Stimulated activated naive B cell treated with anti-CD40 and anti-IgM and Interleukin-4, amounts not matched to agents 10 μg/mL and 1 μg/mL and 100 μg/mL, for 72 hours (primary cell): ENCODE measurements at regions not wholly inside any gene's neighbourhood (a gene's known extent, or its start where the extent isn't known, plus 50 kb on each side); places are given as distances from the start of the nearest gene placed in this dataset.

Experiments used
- ATAC-seq, 2 donors: fragments of 150-1000 bp; cut with Tn5 transposase; replicated peaks; 2 replicates each; pipeline ENCODE4 v1.10.0; 2021; ENCODE audit warnings: moderate library complexity in 1 of 2
- DNase-seq: peaks from one replicate; pipeline ENCODE4 v3.0.0; 2021
- H3K27ac Mint-ChIP-seq: one replicate; pipeline ENCODE4 v1.8.0; 2022; ENCODE audit warnings: mild to moderate bottlenecking, mixed read lengths
- H3K27me3 Mint-ChIP-seq, 2 donors: one replicate each; pipeline ENCODE4 v1.8.0; 2022; ENCODE audit warnings: mixed read lengths in 2 of 2
- H3K36me3 Mint-ChIP-seq, 2 donors: one replicate each; pipeline ENCODE4 v1.8.0; 2022; ENCODE audit warnings: mixed read lengths in 2 of 2, mild to moderate bottlenecking in 1 of 2
- H3K4me1 Mint-ChIP-seq, 2 donors: one replicate each; pipeline ENCODE4 v1.8.0; 2022; ENCODE audit warnings: mixed read lengths in 2 of 2, mild to moderate bottlenecking in 1 of 2
- H3K4me3 Mint-ChIP-seq, 2 donors: one replicate each; pipeline ENCODE4 v1.8.0; 2022; ENCODE audit warnings: mild to moderate bottlenecking in 2 of 2, mixed read lengths in 2 of 2, moderate library complexity in 1 of 2
- H3K9me3 Mint-ChIP-seq, 2 donors: one replicate each; pipeline ENCODE4 v1.8.0; 2022; ENCODE audit warnings: mixed read lengths in 2 of 2, mild to moderate bottlenecking in 1 of 2

DNA sequence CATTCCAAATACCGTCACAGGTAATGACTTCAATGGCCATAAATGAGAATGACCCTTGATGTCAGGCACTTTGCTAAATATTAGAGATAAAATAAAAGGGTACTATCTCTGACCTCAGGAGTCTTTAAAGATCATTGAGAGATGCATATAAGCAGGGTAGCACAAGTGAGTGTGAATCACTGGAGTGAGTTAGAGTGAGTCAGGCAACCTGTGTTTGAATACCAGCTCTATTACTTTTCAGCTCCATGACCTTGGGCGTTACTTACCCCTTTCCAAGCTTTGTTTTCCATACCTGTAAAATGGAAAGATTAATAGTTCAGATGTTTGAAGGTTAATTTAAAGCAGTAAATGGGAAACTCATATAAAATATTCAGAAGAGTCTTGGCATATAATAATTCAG, 1058.0 kb upstream of the ADGRL4 start:
- Mint-ChIP-seq H3K27ac (no peak overlapping the region), H3K27me3 (no peaks in the 10 kb centered on the region), H3K4me3 (no peak overlapping the region), H3K4me1 (no peaks in the 10 kb centered on the region), H3K36me3 (no peaks in the 10 kb centered on the region), H3K9me3 (peaks cover 0 to 6% of the 10 kb centered on the region in 2 donors)
- DNase-seq (no peak), ATAC-seq (no peak)

DNA sequence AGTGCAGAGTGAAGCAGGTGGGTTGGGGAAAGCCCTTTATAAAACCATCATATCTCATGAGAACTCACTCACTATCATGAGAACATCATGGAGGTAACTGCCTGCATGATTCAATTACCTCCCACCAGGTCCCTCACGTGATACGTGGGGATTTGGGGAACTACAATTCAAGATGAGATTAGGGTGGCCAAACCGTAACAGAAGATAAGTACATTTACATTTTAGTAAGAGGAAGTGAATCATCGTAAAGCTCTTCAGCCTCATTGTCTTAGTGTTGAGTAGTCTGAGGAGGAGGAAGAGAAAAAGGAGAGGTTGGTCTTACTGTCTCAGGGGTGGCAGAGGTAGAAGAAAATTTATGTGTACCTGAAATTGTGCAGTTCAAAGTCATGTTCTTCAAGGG, 1053.4 kb upstream of the ADGRL4 start:
- no peak overlapping the region for H3K27ac Mint-ChIP-seq
- peaks cover 0 to 5% of the 10 kb centered on the region in 2 donors for H3K9me3 Mint-ChIP-seq
- H3K4me3 Mint-ChIP-seq, result no peak overlapping the region
- peak in 1 of 2 donors; percentile 33 for ATAC-seq
- H3K27me3 Mint-ChIP-seq, result no peaks in the 10 kb centered on the region
- no peak for DNase-seq
- H3K36me3 Mint-ChIP-seq, result no peaks in the 10 kb centered on the region
- no peaks in the 10 kb centered on the region for H3K4me1 Mint-ChIP-seq

DNA sequence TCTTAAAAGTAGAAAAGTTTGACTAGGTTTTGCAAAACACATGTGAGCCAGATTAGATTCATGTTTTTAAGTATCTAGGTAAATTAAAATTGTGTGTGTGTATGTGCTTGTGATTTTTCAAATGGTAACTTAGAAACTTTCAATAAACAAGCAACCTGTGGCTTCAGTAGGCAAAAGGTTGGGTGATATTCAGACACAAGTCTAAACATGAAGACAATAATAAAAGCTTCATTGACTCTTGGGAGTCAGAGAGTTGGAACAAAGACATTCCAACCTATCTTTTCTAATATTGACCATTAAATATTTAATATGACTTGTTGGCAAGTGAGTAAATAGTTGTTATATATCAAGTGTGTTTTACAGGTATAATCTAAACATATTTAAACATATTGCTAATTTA, 1049.6 kb upstream of the ADGRL4 start:
- H3K4me3 Mint-ChIP-seq, result no peak overlapping the region
- DNase-seq (no peak), ATAC-seq (no peak)
- no peaks in the 10 kb centered on the region for H3K4me1 Mint-ChIP-seq
- no peaks in the 10 kb centered on the region for H3K36me3 Mint-ChIP-seq
- H3K27me3 Mint-ChIP-seq, result no peaks in the 10 kb centered on the region
- H3K9me3 Mint-ChIP-seq, result peaks cover 0 to 8% of the 10 kb centered on the region in 2 donors
- H3K27ac Mint-ChIP-seq, result no peak overlapping the region

- DNase-seq (no peak), ATAC-seq (no peak)
- no peak overlapping the region for H3K4me3 Mint-ChIP-seq
- H3K27ac Mint-ChIP-seq, result no peak overlapping the region
- peaks cover 0 to 3% of the 10 kb centered on the region in 2 donors for H3K9me3 Mint-ChIP-seq
- no peaks in the 10 kb centered on the region for H3K36me3 Mint-ChIP-seq
- no peaks in the 10 kb centered on the region for H3K27me3 Mint-ChIP-seq
- H3K4me1 Mint-ChIP-seq, result no peaks in the 10 kb centered on the region
These were observed 1047.6 kb upstream of the ADGRL4 start for GRCh38 chr1:80054129-80054528.

DNA sequence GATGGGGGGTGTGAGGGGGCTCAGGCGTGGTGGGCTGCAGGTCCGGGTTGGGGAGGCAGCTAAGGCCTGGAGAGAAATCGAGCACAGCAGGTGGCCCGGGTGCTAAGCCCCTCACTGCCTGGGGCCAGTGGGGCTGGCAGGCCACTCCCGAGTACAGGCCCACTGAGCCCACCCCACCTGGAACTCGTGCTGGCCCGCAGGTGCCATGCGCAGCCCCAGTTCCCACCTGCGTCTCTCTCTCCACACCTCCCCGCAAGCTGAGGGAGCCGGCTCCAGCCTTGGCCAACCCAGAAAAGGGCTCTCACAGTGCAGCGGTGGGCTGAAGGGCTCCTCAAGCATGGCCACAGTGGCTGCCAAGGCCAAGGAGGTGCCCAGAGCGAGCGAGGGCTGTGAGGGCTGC, 1047.1 kb upstream of the ADGRL4 start:
- Mint-ChIP-seq H3K9me3 (peaks cover 0 to 3% of the 10 kb centered on the region in 2 donors), H3K4me3 (no peak overlapping the region), H3K4me1 (no peaks in the 10 kb centered on the region), H3K27me3 (no peaks in the 10 kb centered on the region), H3K27ac (no peak overlapping the region), H3K36me3 (no peaks in the 10 kb centered on the region)
- no peak for ATAC-seq
- DNase-seq, result no peak

DNA sequence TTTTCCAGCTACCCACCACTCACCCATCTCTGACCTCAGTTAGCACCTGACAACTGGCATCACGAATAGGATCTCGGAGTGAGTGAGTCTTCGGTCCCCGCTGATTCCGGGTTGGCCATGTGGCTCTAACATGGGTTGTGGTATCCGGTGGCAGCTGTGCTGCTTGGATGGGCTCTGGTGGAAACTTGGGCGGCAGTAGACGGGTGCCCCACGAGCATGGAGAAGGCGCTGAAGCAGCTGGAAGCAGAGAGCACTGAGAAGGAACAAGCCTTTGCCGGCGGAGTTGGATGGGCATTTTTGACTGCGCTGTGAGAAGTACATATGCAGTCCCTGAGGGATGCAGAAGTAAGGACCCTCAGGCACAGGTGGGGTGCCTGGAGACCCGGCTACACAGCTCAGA, 1044.0 kb upstream of the ADGRL4 start:
- DNase-seq (no peak), ATAC-seq (no peak)
- Mint-ChIP-seq H3K27ac (no peak overlapping the region), H3K4me1 (no peaks in the 10 kb centered on the region), H3K9me3 (peaks cover 0 to 3% of the 10 kb centered on the region in 2 donors), H3K4me3 (no peak overlapping the region), H3K27me3 (no peaks in the 10 kb centered on the region), H3K36me3 (no peaks in the 10 kb centered on the region)

DNA sequence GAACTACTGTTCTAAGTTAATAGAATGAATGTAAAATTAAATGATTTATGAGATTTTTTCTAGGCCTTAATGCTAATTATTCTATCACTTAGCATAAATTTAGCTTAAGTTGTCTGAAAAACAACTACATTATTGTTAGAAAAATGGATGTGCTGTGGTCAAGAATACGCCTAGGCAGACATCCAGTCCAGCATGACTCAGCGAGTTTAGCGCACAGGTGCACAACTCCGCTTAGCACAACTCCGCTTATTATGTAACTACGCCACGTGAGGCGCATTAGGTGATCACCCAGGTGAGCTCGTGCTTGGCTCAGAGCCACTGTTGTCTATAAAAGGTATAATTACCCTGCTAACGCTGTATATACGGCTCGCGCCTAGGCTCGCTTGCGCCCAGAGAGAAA, 1043.6 kb upstream of the ADGRL4 start:
- ATAC-seq, result no peak
- no peak for DNase-seq
- Mint-ChIP-seq H3K36me3 (no peaks in the 10 kb centered on the region), H3K4me1 (no peaks in the 10 kb centered on the region), H3K27ac (no peak overlapping the region), H3K27me3 (no peaks in the 10 kb centered on the region), H3K9me3 (peaks cover 0 to 3% of the 10 kb centered on the region in 2 donors), H3K4me3 (no peak overlapping the region)

DNA sequence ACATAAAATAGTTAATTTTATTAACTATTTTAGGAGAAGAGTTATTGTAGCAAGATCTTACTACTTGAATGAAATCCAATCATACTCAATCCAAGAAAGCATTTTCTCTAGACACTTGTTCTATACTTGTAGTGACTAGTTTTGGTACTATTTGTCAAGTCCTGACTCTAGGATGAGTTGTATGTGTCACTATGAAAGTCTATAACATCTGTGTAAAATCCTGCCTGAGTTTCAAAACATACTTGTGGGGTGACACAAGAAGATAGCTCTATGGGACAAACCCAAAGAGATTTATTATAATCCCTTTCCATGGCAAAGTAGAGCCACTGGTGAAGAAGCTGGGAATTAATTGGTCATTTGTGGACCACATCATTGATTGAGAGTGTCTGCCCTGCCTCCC, 1042.2 kb upstream of the ADGRL4 start:
- H3K36me3 Mint-ChIP-seq, result no peaks in the 10 kb centered on the region
- no peak for ATAC-seq
- H3K27me3 Mint-ChIP-seq, result no peaks in the 10 kb centered on the region
- DNase-seq, result no peak
- H3K4me1 Mint-ChIP-seq, result no peaks in the 10 kb centered on the region
- H3K4me3 Mint-ChIP-seq, result no peak overlapping the region
- H3K27ac Mint-ChIP-seq, result no peak overlapping the region
- peaks cover 0 to 3% of the 10 kb centered on the region in 2 donors for H3K9me3 Mint-ChIP-seq

DNA sequence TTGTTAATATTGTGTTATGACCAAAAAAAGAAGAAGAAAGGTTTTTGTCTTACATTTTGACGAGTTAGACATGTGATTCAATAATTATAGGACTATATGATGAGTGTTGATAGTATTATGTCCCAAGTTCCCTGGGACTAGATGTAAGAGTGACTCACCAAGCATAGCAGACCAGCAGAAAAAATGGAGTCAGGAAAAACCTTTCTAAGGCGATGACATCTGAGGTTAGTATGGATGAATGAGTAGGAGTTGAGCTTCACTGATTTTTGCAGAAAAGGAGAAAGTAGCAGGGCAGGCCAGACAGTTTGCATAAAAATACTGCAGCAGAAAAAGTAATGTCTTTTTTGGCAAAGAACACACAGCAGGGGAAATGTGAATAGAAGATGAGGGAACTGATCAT, 1041.3 kb upstream of the ADGRL4 start:
- H3K36me3 Mint-ChIP-seq, result no peaks in the 10 kb centered on the region
- H3K4me3 Mint-ChIP-seq, result no peak overlapping the region
- no peak for DNase-seq
- ATAC-seq, result no peak
- H3K27ac Mint-ChIP-seq, result no peak overlapping the region
- H3K4me1 Mint-ChIP-seq, result no peaks in the 10 kb centered on the region
- no peaks in the 10 kb centered on the region for H3K27me3 Mint-ChIP-seq
- peaks cover 0 to 3% of the 10 kb centered on the region in 2 donors for H3K9me3 Mint-ChIP-seq

GRCh38 chr1:80044662-80045061, 1038.1 kb upstream of the ADGRL4 start:
- no peaks in the 10 kb centered on the region for H3K27me3 Mint-ChIP-seq
- H3K4me1 Mint-ChIP-seq, result no peaks in the 10 kb centered on the region
- no peak overlapping the region for H3K27ac Mint-ChIP-seq
- ATAC-seq (no peak), DNase-seq (no peak)
- no peak overlapping the region for H3K4me3 Mint-ChIP-seq
- H3K9me3 Mint-ChIP-seq, result peaks cover 0 to 5% of the 10 kb centered on the region in 2 donors
- no peaks in the 10 kb centered on the region for H3K36me3 Mint-ChIP-seq

GRCh38 chr1:80036690-80037432, 1030.3 kb upstream of the ADGRL4 start:
- ATAC-seq, result no peak
- H3K36me3 Mint-ChIP-seq, result no peaks in the 10 kb centered on the region
- H3K9me3 Mint-ChIP-seq, result peaks cover 0 to 2% of the 10 kb centered on the region in 2 donors
- no peak overlapping the region for H3K4me3 Mint-ChIP-seq
- H3K27me3 Mint-ChIP-seq, result no peaks in the 10 kb centered on the region
- H3K4me1 Mint-ChIP-seq, result no peaks in the 10 kb centered on the region
- no peak overlapping the region for H3K27ac Mint-ChIP-seq
- no peak for DNase-seq

DNA sequence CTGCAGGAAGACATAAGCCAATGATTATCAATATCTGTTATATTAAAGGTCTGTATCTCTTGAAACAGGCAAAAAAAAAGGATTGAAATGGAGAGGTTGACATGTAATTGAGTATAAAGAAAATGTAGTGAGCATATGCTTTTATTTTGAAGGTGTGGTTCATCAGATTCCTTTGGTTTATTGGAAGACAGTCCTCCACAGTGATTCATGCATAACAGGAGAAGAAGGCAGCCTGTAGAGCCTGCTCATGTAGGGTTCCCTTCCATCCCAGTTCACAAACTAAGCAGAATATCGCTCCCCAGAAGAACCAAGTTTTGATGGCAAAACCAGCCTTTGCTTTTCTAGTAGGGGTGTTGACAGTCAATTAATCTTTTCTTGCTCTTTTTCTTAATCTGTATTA, 1016.8 kb upstream of the ADGRL4 start:
- Mint-ChIP-seq H3K9me3 (peaks cover 0 to 2% of the 10 kb centered on the region in 2 donors), H3K4me1 (no peaks in the 10 kb centered on the region), H3K27ac (no peak overlapping the region), H3K4me3 (no peak overlapping the region), H3K27me3 (no peaks in the 10 kb centered on the region), H3K36me3 (no peaks in the 10 kb centered on the region)
- no peak for ATAC-seq
- DNase-seq, result no peak

DNA sequence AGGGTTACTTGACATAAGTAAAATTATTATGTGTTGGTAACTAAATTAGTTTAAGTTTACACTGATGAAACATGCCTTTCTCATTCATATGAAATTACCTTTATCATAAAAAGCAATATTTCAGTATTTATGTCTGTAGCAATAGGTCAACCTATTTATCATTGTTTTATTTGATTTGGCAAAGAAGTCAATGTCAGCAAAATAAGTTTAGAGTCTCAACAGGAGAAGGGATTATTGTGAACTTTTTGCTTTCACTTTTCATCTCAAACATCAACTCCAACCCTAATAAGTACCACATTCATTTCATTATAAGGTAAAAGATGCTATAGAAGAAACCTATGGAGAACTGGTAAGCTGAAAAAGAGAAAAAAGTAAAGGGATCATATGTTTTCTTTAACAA, 1015.4 kb upstream of the ADGRL4 start:
- no peaks in the 10 kb centered on the region for H3K36me3 Mint-ChIP-seq
- H3K27ac Mint-ChIP-seq, result no peak overlapping the region
- no peak for ATAC-seq
- no peaks in the 10 kb centered on the region for H3K27me3 Mint-ChIP-seq
- no peaks in the 10 kb centered on the region for H3K4me1 Mint-ChIP-seq
- no peak overlapping the region for H3K4me3 Mint-ChIP-seq
- H3K9me3 Mint-ChIP-seq, result peaks cover 0 to 2% of the 10 kb centered on the region in 2 donors
- no peak for DNase-seq

DNA sequence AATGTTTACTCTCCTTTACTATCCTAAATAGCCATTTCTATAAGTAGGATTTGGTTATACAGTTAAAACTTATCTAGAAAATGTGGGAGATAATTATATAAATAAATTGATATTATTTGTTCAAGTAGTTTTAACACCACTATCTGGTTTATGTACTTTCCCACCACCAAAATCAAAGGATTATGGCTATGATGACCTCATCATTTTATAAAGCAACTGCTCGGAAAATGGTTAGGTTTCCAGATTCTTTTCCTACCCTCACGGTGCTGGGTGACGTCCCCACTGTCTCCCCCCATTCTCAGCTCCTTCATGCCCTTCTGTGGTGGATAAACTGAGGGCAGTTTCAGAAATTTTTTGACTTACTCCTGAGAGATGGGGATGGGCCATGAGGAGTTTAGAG, 1011.8 kb upstream of the ADGRL4 start:
- DNase-seq (no peak), ATAC-seq (no peak)
- H3K27me3 Mint-ChIP-seq, result no peaks in the 10 kb centered on the region
- H3K27ac Mint-ChIP-seq, result no peak overlapping the region
- H3K9me3 Mint-ChIP-seq, result no peaks in the 10 kb centered on the region
- H3K4me1 Mint-ChIP-seq, result no peaks in the 10 kb centered on the region
- H3K36me3 Mint-ChIP-seq, result no peaks in the 10 kb centered on the region
- H3K4me3 Mint-ChIP-seq, result no peak overlapping the region

GRCh38 chr1:80008934-80009333, 1002.4 kb upstream of the ADGRL4 start:
- Mint-ChIP-seq H3K27me3 (no peaks in the 10 kb centered on the region), H3K4me3 (no peak overlapping the region), H3K9me3 (no peaks in the 10 kb centered on the region), H3K4me1 (no peaks in the 10 kb centered on the region), H3K36me3 (no peaks in the 10 kb centered on the region), H3K27ac (no peak overlapping the region)
- no peak for ATAC-seq
- no peak for DNase-seq

DNA sequence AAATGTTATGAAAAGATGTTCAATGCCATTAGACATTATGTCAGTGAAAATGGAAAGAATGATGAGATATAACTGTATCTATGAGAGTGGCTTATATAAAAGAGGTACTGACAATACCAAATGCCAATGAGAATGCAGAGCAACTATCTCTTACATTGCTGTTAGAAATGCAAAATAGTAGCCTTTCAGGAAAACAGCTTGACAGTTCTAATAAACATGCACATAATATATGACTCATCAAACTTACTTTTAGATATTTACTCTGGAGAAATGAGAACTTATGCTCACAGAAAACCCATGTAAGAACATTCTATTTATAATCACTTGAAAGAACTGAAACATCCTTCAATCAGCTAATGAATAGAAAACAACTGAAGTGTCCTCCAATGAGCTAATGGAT, 996.7 kb upstream of the ADGRL4 start:
- H3K27ac Mint-ChIP-seq, result no peak overlapping the region
- no peak overlapping the region for H3K4me3 Mint-ChIP-seq
- no peak for DNase-seq
- H3K36me3 Mint-ChIP-seq, result no peaks in the 10 kb centered on the region
- no peak for ATAC-seq
- no peaks in the 10 kb centered on the region for H3K27me3 Mint-ChIP-seq
- H3K9me3 Mint-ChIP-seq, result peaks cover 0 to 7% of the 10 kb centered on the region in 2 donors
- no peaks in the 10 kb centered on the region for H3K4me1 Mint-ChIP-seq
